Skin of body (tissue), 1 donor: ENCODE measurements at regions not wholly inside any gene's neighbourhood (a gene's known extent, or its start where the extent isn't known, plus 50 kb on each side); places are given as distances from the start of the nearest gene placed in this dataset.

Source experiments
- DNase-seq: peaks from one replicate; lab custom pipeline; 2025; lab: John Stamatoyannopoulos, UW

DNA sequence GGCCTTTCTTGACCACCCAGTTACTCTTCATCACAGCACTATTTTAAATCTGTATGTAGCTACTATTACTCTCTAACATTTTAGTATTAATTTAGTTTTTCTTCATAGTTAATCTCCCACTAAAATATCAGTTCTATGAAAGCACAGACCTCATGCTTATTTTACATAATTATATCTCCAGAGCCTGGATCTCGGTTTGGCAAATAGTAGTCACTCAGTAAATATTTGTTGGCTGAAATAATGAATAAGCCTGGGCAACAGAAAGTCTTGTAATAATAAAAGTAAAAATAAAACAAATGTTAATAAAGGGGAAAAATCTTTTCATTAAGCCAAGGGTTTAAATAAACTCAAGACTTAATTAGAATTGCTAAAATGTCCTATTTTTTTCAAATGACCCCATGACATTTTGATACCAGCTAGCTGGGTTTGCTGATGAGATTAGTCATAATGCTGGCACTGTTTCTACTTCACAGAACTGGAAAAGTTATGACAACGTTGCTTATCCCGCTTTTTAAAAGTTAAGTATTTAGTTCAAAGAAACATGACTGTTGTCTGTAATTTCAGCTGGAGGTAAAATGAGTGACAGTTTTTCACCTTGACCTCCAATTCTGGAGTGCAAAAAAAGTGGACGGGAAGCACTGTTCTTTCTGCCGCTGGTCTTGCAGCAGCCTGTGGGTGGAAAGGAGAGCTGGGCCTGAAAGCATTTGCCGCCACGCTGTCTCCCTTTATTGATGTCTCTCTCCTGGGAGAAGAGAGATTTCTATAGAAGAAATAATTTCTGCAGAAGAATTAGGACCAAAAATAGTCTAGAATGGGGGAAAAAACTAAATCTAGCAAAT lies 85.2 kb upstream of the SPATA13 start:
- no peak for DNase-seq

- DNase-seq: no peak
These were observed 84.4 kb upstream of the SPATA13 start for GRCh38 chr13:24076109-24076508.

- no peak for DNase-seq
These were observed 83.9 kb upstream of the SPATA13 start for GRCh38 chr13:24076636-24077035.

DNA sequence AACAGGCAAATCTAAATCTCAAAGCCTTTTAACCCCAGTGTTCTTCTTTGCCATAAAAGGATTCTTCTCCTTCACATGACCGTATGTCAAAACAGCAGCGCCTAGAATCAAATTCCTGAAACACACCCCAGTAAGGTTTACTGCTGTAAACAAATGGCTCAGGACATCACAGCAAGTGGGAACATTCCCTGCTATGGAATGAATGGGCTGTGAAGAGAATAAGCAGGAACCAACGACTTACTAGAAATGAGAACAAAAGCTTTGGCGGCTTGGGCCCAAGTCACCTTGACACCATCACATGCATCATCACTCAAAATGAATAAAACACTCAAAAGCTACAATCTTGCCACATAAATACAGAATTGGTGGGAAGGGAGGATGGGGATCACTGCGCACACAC lies 80.4 kb upstream of the SPATA13 start:
- no peak for DNase-seq

DNA sequence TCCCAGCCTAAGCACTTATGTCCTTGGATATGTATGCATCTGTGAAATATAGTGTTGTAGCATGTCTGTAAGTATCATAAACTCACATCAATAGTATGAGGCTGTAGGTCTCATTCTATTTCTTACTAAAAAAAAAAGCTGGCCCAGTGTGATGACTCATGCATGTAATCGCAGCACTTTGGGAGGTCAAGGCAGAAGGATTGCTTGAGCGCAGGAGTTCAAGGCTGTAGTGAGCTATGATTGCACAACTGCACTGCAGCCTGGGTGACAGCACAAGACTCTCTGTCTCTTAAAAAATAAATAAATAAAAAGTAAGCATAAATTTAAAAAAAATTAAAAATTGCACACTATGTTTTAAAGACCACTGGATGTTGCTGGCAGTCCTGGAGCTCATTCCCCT lies 79.1 kb upstream of the SPATA13 start:
- DNase-seq: no peak

GRCh38 chr13:24083141-24083540 lies 77.4 kb upstream of the SPATA13 start:
- no peak for DNase-seq

- peak; percentile 45 for DNase-seq
These were observed 76.6 kb upstream of the SPATA13 start for GRCh38 chr13:24083722-24084421.

- DNase-seq: no peak
These were observed 74.9 kb upstream of the SPATA13 start for GRCh38 chr13:24085662-24086061.

- DNase-seq: no peak
These were observed 73.9 kb upstream of the SPATA13 start for GRCh38 chr13:24086642-24087041.

DNA sequence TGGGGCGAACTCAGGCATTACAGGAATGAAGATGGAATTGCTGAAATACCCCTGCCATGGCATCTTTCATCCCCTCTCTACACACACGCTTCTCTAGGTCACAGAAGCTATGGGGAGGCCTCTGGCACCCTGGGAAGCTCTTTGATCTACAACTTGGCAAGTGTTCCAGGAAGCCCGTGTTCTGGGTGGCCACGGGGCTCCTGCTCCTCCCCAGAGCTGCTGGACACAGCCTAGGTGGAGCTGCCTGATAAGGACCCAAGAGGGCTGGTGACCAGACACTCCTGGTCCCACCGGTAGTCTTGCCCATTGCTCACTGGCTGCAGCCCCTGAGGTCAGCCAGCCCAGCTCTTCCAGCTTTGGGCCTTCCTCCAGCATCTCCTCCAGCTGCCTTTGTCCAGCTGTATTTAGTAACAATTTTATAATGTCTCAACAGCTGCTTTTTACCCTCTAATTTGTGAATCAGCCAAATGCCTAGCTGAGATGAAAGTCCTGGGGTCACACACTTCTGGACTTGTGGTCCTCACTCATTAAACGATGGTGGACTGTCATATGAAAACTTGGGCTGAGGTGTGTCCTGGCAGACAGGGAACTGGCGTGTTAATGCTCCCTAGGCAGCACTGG lies 72.8 kb upstream of the SPATA13 start:
- no peak for DNase-seq

- DNase-seq: no peak
These were observed 70.5 kb upstream of the SPATA13 start for GRCh38 chr13:24090049-24090448.

GRCh38 chr13:24091080-24091479 lies 69.4 kb upstream of the SPATA13 start:
- no peak for DNase-seq

DNA sequence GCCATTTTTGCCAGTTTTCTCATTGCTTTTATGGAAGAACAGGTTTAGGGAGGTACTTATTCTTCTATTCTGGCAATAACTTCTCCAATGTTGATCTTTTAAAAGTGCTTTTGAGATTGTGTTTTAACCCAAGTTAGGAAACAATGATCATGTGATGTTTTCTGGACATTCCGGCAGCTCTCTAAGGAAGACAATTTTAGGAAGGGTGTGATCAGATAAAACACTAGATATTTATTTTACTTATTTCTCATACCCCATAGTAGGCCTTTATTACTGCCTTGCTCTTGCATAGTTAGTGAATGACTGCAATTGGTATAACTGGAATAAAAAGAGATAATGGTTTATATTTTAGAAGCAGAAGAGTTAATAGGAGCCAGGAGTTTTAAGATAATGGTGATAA lies 68.4 kb upstream of the SPATA13 start:
- no peak for DNase-seq

DNA sequence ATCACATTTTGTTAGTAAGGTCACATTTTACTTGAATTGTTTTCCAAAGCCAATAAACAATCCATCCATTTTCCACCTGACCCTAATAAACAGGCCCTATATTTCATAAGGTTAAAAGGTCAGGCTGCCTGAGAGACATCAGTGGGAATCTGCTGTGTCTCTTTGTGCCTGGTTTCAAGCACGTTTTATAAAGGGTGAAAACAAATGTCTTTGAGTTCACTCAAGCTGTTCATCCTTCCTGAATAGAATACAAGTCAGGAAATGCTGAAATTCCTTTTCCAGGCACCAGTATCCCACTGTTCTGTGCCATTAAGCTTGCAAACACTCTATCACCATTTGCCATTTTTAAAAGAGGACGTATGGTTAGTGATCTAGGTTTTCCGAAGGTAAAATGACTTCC lies 67.5 kb upstream of the SPATA13 start:
- no peak for DNase-seq

- DNase-seq: no peak
These were observed 63.9 kb upstream of the SPATA13 start for GRCh38 chr13:24096659-24097058.

DNA sequence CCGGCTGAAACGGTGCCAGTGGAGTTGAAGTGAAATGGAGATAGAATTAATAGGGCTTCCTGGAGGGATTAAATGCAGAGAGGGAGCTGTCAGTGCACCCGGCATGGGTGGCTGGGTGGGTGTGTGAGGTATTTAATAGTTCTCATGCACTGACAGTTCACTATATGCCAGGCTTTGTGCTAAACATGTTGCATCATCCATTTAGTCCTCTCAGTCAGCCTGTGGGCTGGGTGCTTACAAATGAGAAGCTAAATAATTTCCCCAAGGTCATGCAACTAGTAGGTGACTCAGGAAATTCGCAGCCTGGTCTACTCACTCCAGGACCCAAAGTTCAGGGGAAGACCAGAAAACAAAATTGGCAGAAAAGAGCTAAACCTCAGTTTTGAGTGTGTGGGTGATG lies 63.5 kb upstream of the SPATA13 start:
- DNase-seq: no peak

- no peak for DNase-seq
These were observed 62.9 kb upstream of the SPATA13 start for GRCh38 chr13:24097667-24098066.

DNA sequence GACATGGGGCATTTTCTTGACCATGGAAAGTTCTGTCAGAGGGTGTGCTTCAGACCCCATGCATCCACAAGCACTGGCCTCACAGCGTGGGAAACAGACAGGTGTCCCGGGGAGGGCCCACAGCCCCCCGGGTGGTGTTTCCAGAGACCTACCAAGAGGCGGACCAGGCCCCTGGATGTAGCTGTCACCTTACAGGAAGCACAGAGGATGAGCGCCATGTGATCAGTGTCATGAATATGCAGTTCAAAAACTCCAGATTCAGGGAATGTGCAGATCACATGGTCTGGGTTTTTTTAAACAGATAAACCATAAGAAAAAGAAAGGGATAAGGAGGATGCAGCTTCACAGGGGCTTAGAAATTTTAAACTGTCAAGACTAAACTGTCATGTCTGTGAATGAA lies 61.0 kb upstream of the SPATA13 start:
- no peak for DNase-seq

DNA sequence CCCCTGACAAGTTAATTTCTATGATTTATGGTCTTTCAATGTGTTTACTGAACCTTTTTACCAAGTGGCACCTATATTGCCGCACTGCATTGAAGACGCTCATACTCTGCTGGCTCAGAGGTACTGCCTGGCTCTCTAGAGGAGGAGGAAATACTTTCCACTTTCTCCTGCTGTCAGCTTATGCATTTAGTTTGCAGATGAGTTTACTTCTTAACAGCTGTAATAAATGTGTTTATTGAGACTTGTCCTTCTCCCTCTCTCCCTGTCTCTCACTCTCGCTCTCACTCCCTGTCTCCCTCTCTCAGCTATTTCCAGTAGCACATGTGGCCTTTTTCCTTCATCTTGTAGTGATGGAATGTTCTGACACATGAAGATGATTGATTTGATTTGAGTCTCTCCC lies 60.3 kb upstream of the SPATA13 start:
- DNase-seq: peak; percentile 5

DNA sequence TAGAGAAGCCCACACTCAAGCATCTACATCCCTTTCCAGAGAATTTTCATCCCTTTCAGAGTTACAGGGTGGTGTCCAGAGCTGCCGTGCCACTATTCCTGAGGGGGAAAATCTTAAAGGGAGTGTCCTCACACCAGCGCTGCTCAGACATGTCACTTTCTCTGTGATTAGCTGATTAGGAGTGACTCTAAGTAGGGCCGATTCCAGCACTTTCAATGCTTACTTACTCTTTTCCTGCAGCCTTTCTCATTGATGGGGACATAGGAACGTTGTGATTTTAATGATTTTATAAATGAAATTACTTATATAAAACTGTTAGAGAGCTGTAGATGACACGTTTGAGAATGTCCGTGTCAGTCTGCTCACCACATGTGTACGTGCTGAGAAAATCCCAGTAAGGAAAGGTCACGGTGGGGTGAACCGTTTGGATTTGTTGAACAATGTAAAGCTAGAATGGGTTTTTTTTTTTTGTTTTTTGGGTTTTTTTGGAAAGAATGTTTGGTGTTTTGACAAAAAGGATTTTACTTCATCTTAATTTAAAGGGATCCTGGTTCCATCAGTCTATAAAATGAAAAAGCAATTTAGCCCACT lies 56.6 kb upstream of the SPATA13 start:
- DNase-seq: no peak

- DNase-seq: no peak
These were observed 55.8 kb upstream of the SPATA13 start for GRCh38 chr13:24104723-24105122.

- DNase-seq: no peak
These were observed 54.1 kb upstream of the SPATA13 start for GRCh38 chr13:24106429-24106828.
